ENCODE measurements at regions not wholly inside any gene's neighbourhood (a gene's known extent, or its start where the extent isn't known, plus 50 kb on each side); places are given as distances from the start of the nearest gene placed in this dataset.

GRCh38 chr14:71536015-71536740 is 396.1 kb upstream of the RGS6 start:
- Histone ChIP-seq H3K4me3 (ENCODE audit: low read depth in 1 of 2, low read length in 1 of 2) (no peak overlapping the region), H3K9me3 (no peaks in the 10 kb centered on the region), H3K36me3 (peaks cover 3% of the 10 kb centered on the region), H3K4me1 (ENCODE audit: control insufficient read depth in 1 of 2, insufficient read depth in 1 of 2, low read depth in 1 of 2, low read length in 1 of 2) (peaks cover 6 to 7% of the 10 kb centered on the region in 2 experiments), H3K27me3 (no peaks in the 10 kb centered on the region), H3K27ac (no peak overlapping the region)
- TF ChIP-seq CTCF (IDR thresholded peaks at IDR 0.05), result no peak

- H3K27ac ChIP-seq, result no peak overlapping the region
- H3K27me3 ChIP-seq, result no peaks in the 10 kb centered on the region
- peaks cover 6 to 7% of the 10 kb centered on the region in 2 experiments for H3K4me1 ChIP-seq (ENCODE audit: control insufficient read depth in 1 of 2, insufficient read depth in 1 of 2, low read depth in 1 of 2, low read length in 1 of 2)
- H3K9me3 ChIP-seq, result peaks cover 4% of the 10 kb centered on the region
- no peaks in the 10 kb centered on the region for H3K36me3 ChIP-seq
- TF ChIP-seq CTCF (IDR thresholded peaks at IDR 0.05), result no peak
- no peak overlapping the region for H3K4me3 ChIP-seq (ENCODE audit: low read depth in 1 of 2, low read length in 1 of 2)
Observed at GRCh38 chr14:71536927-71537772, 395.1 kb upstream of the RGS6 start.

- no peak for TF ChIP-seq CTCF (IDR thresholded peaks at IDR 0.05)
- H3K4me3 ChIP-seq (ENCODE audit: low read depth in 1 of 2, low read length in 1 of 2), result no peak overlapping the region
- no peak overlapping the region for H3K27ac ChIP-seq
- peaks cover 4% of the 10 kb centered on the region for H3K9me3 ChIP-seq
- H3K4me1 ChIP-seq (ENCODE audit: control insufficient read depth in 1 of 2, insufficient read depth in 1 of 2, low read depth in 1 of 2, low read length in 1 of 2), result peaks cover 6 to 7% of the 10 kb centered on the region in 2 experiments
- H3K36me3 ChIP-seq, result no peaks in the 10 kb centered on the region
- no peaks in the 10 kb centered on the region for H3K27me3 ChIP-seq
Observed at GRCh38 chr14:71538288-71538687, 393.9 kb upstream of the RGS6 start.

- H3K27ac ChIP-seq, result peak overlapping the region; percentile 21
- TF ChIP-seq CTCF (IDR thresholded peaks at IDR 0.05), result no peak
Observed at GRCh38 chr14:71538938-71539649, 393.1 kb upstream of the RGS6 start.

GRCh38 chr14:71539650-71540285 is 392.5 kb upstream of the RGS6 start:
- no peaks in the 10 kb centered on the region for H3K36me3 ChIP-seq
- peaks cover 6 to 7% of the 10 kb centered on the region in 2 experiments for H3K4me1 ChIP-seq (ENCODE audit: control insufficient read depth in 1 of 2, insufficient read depth in 1 of 2, low read depth in 1 of 2, low read length in 1 of 2)
- no peak for TF ChIP-seq CTCF (IDR thresholded peaks at IDR 0.05)
- peak overlapping the region; percentile 36 for H3K27ac ChIP-seq
- H3K27me3 ChIP-seq, result no peaks in the 10 kb centered on the region
- H3K4me3 ChIP-seq (ENCODE audit: low read depth in 1 of 2, low read length in 1 of 2), result no peak overlapping the region
- H3K9me3 ChIP-seq, result peaks cover 4% of the 10 kb centered on the region

More at GRCh38 chr14:71538938-71539649, 393.1 kb upstream of the RGS6 start:
- no peaks in the 10 kb centered on the region for H3K27me3 ChIP-seq
- no peak overlapping the region for H3K4me3 ChIP-seq (ENCODE audit: low read depth in 1 of 2, low read length in 1 of 2)
- peaks cover 6 to 7% of the 10 kb centered on the region in 2 experiments for H3K4me1 ChIP-seq (ENCODE audit: control insufficient read depth in 1 of 2, insufficient read depth in 1 of 2, low read depth in 1 of 2, low read length in 1 of 2)
- H3K36me3 ChIP-seq, result no peaks in the 10 kb centered on the region
- H3K9me3 ChIP-seq, result peaks cover 4% of the 10 kb centered on the region
